K562 (cell line): ENCODE measurements at regions not wholly inside any gene's neighbourhood (a gene's known extent, or its start where the extent isn't known, plus 50 kb on each side); places are given as distances from the start of the nearest gene placed in this dataset.
A peak's percentile ranks its signal among the peaks of the same experiment; 100 is the strongest.

Source experiments
- ATAC-seq: fragments of 200-7000 bp; cut with Tn5 transposase; 3 replicates; pipeline ENCODE4 v1.9.1; 2020; ENCODE audit warnings: moderate library complexity
- BruUV-seq: library from RNA; stranded (reverse); fragments of 400-500 nt; replicated peaks from 2 replicates; lab custom pipeline; 2021; lab: Mats Ljungman, UMichigan
- CTCF ChIA-PET: fragments of 300-600 bp; formaldehyde crosslinking; extraction: SDS; loops from one replicate; lab custom pipeline; 2021; ENCODE audit warnings: low intra/inter-chr PET ratio; lab: Yijun Ruan, JAX
- POLR2A ChIA-PET: fragments of 300-600, 350-650 bp; sonication (Branson Sonifier 250); formaldehyde crosslinking; extraction: SDS; loops from one replicate; lab custom pipeline; 2021; ENCODE audit warnings: antibody characterized with exemption, inconsistent platforms; lab: Yijun Ruan, JAX
- DNase-seq, 4 experiments: peaks; one replicate each; pipeline versions ENCODE4 v3.0.0 to v3.0.0-alpha.2; 2011 to 2018; ENCODE audit warnings: low spot score in 3 of 4, mixed read lengths in 3 of 4; ENCODE audit errors: extremely low read depth in 1 of 4
- FAIRE-seq: peaks from 2 replicates; lab custom pipeline; 2011; peaks lifted over from hg19 to GRCh38; lab: Jason Lieb, UNC
- H2AFZ ChIP-seq: 2 replicates; pipeline ENCODE4 v1.6.0; 2011; ENCODE audit warnings: low read depth, low read length, control low read depth, inconsistent platforms
- H3K27ac ChIP-seq: fragments of 200-600 bp; 3 replicates; pipeline ENCODE4 v1.8.0; 2011; ENCODE audit warnings: low read depth, mild to moderate bottlenecking, control low read depth, inconsistent platforms, low read length, moderate library complexity, mixed read lengths; ENCODE audit errors: extremely low read depth
- H3K27me3 ChIP-seq, 2 experiments: fragments of 300-600 bp in 1 of 2; 2 replicates in 1 of 2; 3 replicates in 1 of 2; pipeline versions ENCODE4 v1.6.0 to v1.8.0; 2011; ENCODE audit warnings: inconsistent platforms in 2 of 2, low read length in 2 of 2, mild to moderate bottlenecking in 1 of 2, mixed read lengths in 1 of 2, moderate library complexity in 1 of 2; ENCODE audit not compliant: control insufficient read depth in 2 of 2, insufficient read depth in 2 of 2
- H3K36me3 ChIP-seq: fragments of 300-600 bp; 3 replicates; pipeline ENCODE4 v1.8.0; 2011; ENCODE audit warnings: mild to moderate bottlenecking, low read length, inconsistent platforms; ENCODE audit not compliant: control insufficient read depth, insufficient read depth
- H3K4me1 ChIP-seq, 2 experiments: fragments of 200-600 bp in 1 of 2; replicated peaks in 1 of 2; 2 replicates in 1 of 2; 3 replicates in 1 of 2; pipeline versions ENCODE4 v1.5.1 to v1.8.0; 2011; ENCODE audit warnings: inconsistent platforms in 2 of 2, low read length in 2 of 2, mild to moderate bottlenecking in 1 of 2, mixed read lengths in 1 of 2, moderate library complexity in 1 of 2; ENCODE audit not compliant: control insufficient read depth in 2 of 2, insufficient read depth in 2 of 2
- H3K4me2 ChIP-seq: 2 replicates; pipeline ENCODE4 v1.6.1; 2011; ENCODE audit warnings: low read length, control low read depth, inconsistent platforms, mixed read lengths; ENCODE audit not compliant: insufficient read depth
- H3K4me3 ChIP-seq: fragments of 200-600 bp; sonication (generic), shearing (Covaris generic); 2 replicates; pipeline ENCODE4 v1.5.1; 2016; ENCODE audit warnings: control low read depth, inconsistent platforms
- H3K79me2 ChIP-seq: fragments of 200-600 bp; 3 replicates; pipeline ENCODE4 v1.8.0; 2011; ENCODE audit warnings: low read length, inconsistent platforms; ENCODE audit not compliant: control insufficient read depth, insufficient read depth
- H3K9ac ChIP-seq, 2 experiments: 2 replicates each; pipeline versions ENCODE4 v1.6.0 to v1.6.1; 2011; ENCODE audit warnings: low read depth in 2 of 2, low read length in 2 of 2, control low read depth in 1 of 2, inconsistent platforms in 1 of 2, mild to moderate bottlenecking in 1 of 2, mixed read lengths in 1 of 2; ENCODE audit not compliant: insufficient read depth in 1 of 2
- H3K9me1 ChIP-seq: one replicate; pipeline ENCODE4 v1.6.0; 2011; ENCODE audit warnings: inconsistent platforms, mild to moderate bottlenecking, low read length, moderate library complexity; ENCODE audit not compliant: control insufficient read depth, insufficient read depth
- H3K9me3 ChIP-seq: replicated peaks from 2 replicates; pipeline ENCODE4 v1.5.1; 2011; ENCODE audit warnings: low read depth, low read length, inconsistent platforms; ENCODE audit not compliant: control insufficient read depth, insufficient read depth
- H4K20me1 ChIP-seq: replicated peaks from 2 replicates; pipeline ENCODE4 v1.6.1; 2011; ENCODE audit warnings: low read length, inconsistent platforms, mixed read lengths; ENCODE audit not compliant: control insufficient read depth, insufficient read depth
- ASH1L ChIP-seq: fragments of 450-650 bp; IDR thresholded peaks from 2 replicates; pipeline ENCODE4 v1.6.1; 2018; ENCODE audit warnings: borderline replicate concordance, mild to moderate bottlenecking, low read depth; ENCODE audit not compliant: partially characterized antibody
- FOSL1 ChIP-seq: fragments of 200-800 bp; sonication (Bioruptor generic); conservative IDR thresholded peaks from 2 replicates; pipeline ENCODE4 v1.6.1; 2016; ENCODE audit warnings: missing genetic modification characterization, missing compliant biosample characterization
- RBBP5 ChIP-seq: fragments of 200-600 bp; sonication (generic); IDR thresholded peaks from 2 replicates; pipeline ENCODE4 v1.6.1; 2012; ENCODE audit warnings: borderline replicate concordance, mild to moderate bottlenecking, low read length, control low read depth, inconsistent platforms; ENCODE audit not compliant: insufficient read depth, poor library complexity, severe bottlenecking
- RFX1 ChIP-seq: fragments of 450-650 bp; IDR thresholded peaks from 2 replicates; pipeline ENCODE4 v1.6.1; 2016; ENCODE audit warnings: mild to moderate bottlenecking, moderate library complexity
- TCF7L2 ChIP-seq: fragments of 150-350 bp; IDR thresholded peaks from 2 replicates; pipeline ENCODE4 v1.6.1; 2016; ENCODE audit warnings: low read depth, mild to moderate bottlenecking, low read length, moderate library complexity
- ZNF143 ChIP-seq: sonication (generic); formaldehyde crosslinking; IDR thresholded peaks from 2 replicates; pipeline ENCODE4 v1.9.0; 2022; ENCODE audit warnings: mild to moderate bottlenecking, missing genetic modification reagents
- ZNF224 ChIP-seq: sonication (generic); formaldehyde crosslinking; IDR thresholded peaks from 2 replicates; pipeline ENCODE4 v1.8.0; 2022; ENCODE audit warnings: mild to moderate bottlenecking, missing genetic modification reagents
- WGBS: fragments of 100-300 bp; shearing (Covaris generic); methylation state at CpG from one replicate; pipeline ENCODE4 v1.1.6; 2016; ENCODE audit warnings: low coverage, mixed read lengths; ENCODE audit not compliant: insufficient coverage; ENCODE audit errors: missing lambda C conversion rate; 5-methylcytosine and 5-hydroxymethylcytosine counted together
- in situ Hi-C: fragments of 300-500 bp; cut with MboI; formaldehyde crosslinking; loops from 4 replicates; pipeline ENCODE4 v1.15.0; 2018; ENCODE audit warnings: inconsistent platforms, mixed read lengths
- intact Hi-C: fragments of 100-400 bp; cut with micrococcal nuclease; formaldehyde crosslinking; loops from 2 replicates; pipeline ENCODE4 v1.14.2; 2022
- TF ChIP-seq, protein P1 (sequence below): fragments of 450-650 bp; IDR thresholded peaks from 2 replicates; pipeline ENCODE4 v1.6.1; 2016; ENCODE audit warnings: antibody characterized with exemption
- TF ChIP-seq, protein P2 (sequence below): sonication (generic); formaldehyde crosslinking; IDR thresholded peaks from 2 replicates; pipeline ENCODE4 v1.8.1; 2023; ENCODE audit warnings: mild to moderate bottlenecking, missing genetic modification reagents

DNA sequence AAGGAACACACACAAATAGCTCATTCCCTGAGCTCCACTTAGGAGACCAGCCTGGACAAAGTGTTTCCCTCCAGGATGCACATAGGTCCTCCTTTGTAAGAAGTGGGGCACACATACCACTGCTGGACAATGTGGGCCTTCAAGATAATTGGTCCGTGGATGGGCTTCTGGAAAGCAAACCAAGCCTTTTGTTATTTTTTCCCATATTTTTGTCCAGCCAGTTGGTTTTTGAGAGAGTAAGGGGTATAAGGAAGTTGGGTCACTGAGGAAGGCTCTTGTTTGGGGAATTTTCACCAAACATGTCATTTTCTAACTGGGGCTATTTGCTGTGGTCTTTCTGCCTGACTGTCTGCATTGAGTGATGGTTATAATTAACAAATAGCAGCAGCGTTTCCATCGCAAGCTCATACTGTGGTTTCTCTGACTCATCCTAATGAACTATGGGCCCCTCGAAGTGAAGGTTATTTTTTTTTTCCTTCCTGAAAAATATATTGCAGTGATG lies 306.3 kb upstream of the DUSP10 start:
- Histone ChIP-seq H3K79me2 (no peaks in the 10 kb centered on the region), H3K9me3 (no peaks in the 10 kb centered on the region), H3K4me2 (no peak overlapping the region), H3K4me1 (no peaks in the 10 kb centered on the region), H3K9me1 (no peaks in the 10 kb centered on the region), H3K27me3 (peaks cover 0 to 10% of the 10 kb centered on the region in 2 experiments; a peak in 3 of 5 replicates), H3K27ac (no peak overlapping the region), H2AFZ (no peak overlapping the region), H3K4me3 (no peak overlapping the region), H3K9ac (no peak overlapping the region), H3K36me3 (no peaks in the 10 kb centered on the region), H4K20me1 (no peaks in the 10 kb centered on the region)
- no peak for TF ChIP-seq RBBP5
- no peak for TF ChIP-seq ZNF224
- TF ChIP-seq, protein P1, sequence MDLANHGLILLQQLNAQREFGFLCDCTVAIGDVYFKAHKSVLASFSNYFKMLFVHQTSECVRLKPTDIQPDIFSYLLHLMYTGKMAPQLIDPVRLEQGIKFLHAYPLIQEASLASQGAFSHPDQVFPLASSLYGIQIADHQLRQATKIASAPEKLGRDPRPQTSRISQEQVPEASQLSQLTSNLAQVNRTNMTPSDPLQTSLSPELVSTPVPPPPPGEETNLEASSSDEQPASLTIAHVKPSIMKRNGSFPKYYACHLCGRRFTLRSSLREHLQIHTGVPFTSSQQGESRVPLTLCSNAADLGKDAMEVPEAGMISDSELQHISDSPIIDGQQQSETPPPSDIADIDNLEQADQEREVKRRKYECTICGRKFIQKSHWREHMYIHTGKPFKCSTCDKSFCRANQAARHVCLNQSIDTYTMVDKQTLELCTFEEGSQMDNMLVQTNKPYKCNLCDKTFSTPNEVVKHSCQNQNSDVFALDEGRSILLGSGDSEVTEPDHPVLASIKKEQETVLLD: no peak
- no peak for TF ChIP-seq RFX1
- TF ChIP-seq TCF7L2: no peak
- TF ChIP-seq ZNF143 (CRISPR knock-in tag): no peak
- TF ChIP-seq, protein P2, sequence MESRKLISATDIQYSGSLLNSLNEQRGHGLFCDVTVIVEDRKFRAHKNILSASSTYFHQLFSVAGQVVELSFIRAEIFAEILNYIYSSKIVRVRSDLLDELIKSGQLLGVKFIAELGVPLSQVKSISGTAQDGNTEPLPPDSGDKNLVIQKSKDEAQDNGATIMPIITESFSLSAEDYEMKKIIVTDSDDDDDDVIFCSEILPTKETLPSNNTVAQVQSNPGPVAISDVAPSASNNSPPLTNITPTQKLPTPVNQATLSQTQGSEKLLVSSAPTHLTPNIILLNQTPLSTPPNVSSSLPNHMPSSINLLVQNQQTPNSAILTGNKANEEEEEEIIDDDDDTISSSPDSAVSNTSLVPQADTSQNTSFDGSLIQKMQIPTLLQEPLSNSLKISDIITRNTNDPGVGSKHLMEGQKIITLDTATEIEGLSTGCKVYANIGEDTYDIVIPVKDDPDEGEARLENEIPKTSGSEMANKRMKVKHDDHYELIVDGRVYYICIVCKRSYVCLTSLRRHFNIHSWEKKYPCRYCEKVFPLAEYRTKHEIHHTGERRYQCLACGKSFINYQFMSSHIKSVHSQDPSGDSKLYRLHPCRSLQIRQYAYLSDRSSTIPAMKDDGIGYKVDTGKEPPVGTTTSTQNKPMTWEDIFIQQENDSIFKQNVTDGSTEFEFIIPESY (CRISPR knock-in tag): no peak
- no peak for TF ChIP-seq ASH1L
- peak; percentile 62 for TF ChIP-seq FOSL1 (tag)
- BruUV-seq: no TSS peak
- DNase-seq: no peak
- ChIA-PET POLR2A (no interaction called here), CTCF (no interaction called here)
- FAIRE-seq: no peak
- in situ Hi-C loops: no loop called here
- no peak for ATAC-seq
- WGBS: 0% methylated on average over 4 of the region's 4 CpGs
- intact Hi-C loops: no loop called here
